Non-pigmented ciliary epithelial cell (primary cell): ENCODE measurements at regions not wholly inside any gene's neighbourhood (a gene's known extent, or its start where the extent isn't known, plus 50 kb on each side); places are given as distances from the start of the nearest gene placed in this dataset.

Experiments used
- DNase-seq: peaks from one replicate; pipeline ENCODE4 v3.0.0-alpha.2; 2010; ENCODE audit warnings: low read depth

GRCh38 chr5:164394686-164395194, 889.3 kb downstream of the MAT2B start:
- DNase-seq: no peak

- no peak for DNase-seq
These were observed 907.1 kb downstream of the MAT2B start for GRCh38 chr5:164412531-164412930.

GRCh38 chr5:164420161-164420560, 914.7 kb downstream of the MAT2B start:
- no peak for DNase-seq

- DNase-seq: no peak
These were observed 917.0 kb downstream of the MAT2B start for GRCh38 chr5:164422400-164422799.

GRCh38 chr5:164431634-164432304, 926.4 kb downstream of the MAT2B start:
- no peak for DNase-seq

GRCh38 chr5:164433106-164433870, 927.9 kb downstream of the MAT2B start:
- DNase-seq: peak; percentile 15

GRCh38 chr5:164435576-164435975, 930.2 kb downstream of the MAT2B start:
- no peak for DNase-seq

- no peak for DNase-seq
These were observed 934.4 kb downstream of the MAT2B start for GRCh38 chr5:164439799-164440198.

GRCh38 chr5:164449460-164449859, 944.0 kb downstream of the MAT2B start:
- no peak for DNase-seq

- no peak for DNase-seq
These were observed 960.6 kb downstream of the MAT2B start for GRCh38 chr5:164466033-164466432.

- DNase-seq: no peak
These were observed 964.9 kb downstream of the MAT2B start for GRCh38 chr5:164470312-164470711.

GRCh38 chr5:164472165-164472564, 966.7 kb downstream of the MAT2B start:
- DNase-seq: no peak

GRCh38 chr5:164475339-164475977, 970.0 kb downstream of the MAT2B start:
- DNase-seq: peak; percentile 10

- no peak for DNase-seq
These were observed 975.9 kb downstream of the MAT2B start for GRCh38 chr5:164481270-164481669.

- DNase-seq: no peak
These were observed 976.9 kb downstream of the MAT2B start for GRCh38 chr5:164482351-164482750.

GRCh38 chr5:164484948-164485347, 979.5 kb downstream of the MAT2B start:
- DNase-seq: no peak

- no peak for DNase-seq
These were observed 982.5 kb downstream of the MAT2B start for GRCh38 chr5:164487939-164488338.

- DNase-seq: no peak
These were observed 992.1 kb downstream of the MAT2B start for GRCh38 chr5:164497311-164498064.

GRCh38 chr5:164498438-164498837, 993.0 kb downstream of the MAT2B start:
- DNase-seq: no peak

GRCh38 chr5:164500856-164501255, 995.4 kb downstream of the MAT2B start:
- no peak for DNase-seq

- DNase-seq: no peak
These were observed 995.9 kb downstream of the MAT2B start for GRCh38 chr5:164501344-164501743.

- DNase-seq: peak; percentile 18
These were observed 998.8 kb downstream of the MAT2B start for GRCh38 chr5:164504141-164504772.
